ENCODE measurements at regions not wholly inside any gene's neighbourhood (a gene's known extent, or its start where the extent isn't known, plus 50 kb on each side); places are given as distances from the start of the nearest gene placed in this dataset.

DNA sequence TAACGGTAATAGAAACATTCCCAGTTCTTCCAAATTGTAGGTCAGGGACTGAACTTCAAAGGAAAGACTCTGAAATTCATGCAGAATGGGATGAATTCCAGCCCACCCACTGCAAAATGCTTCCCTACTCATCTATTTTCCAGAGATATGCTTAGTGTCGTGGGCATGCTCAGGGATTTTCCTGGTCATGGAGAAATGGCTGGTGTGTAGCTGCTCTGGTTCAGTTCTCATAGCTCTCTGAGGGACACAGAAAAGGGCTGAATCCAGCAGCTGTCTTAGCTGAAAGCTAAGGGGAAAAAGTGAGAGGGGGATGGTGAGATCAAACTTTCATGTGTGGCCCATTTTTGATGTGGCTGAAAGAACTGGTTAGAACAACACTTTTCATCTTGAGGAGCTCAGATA, 72.9 kb upstream of the KRAS start:
- TF ChIP-seq, protein P1, sequence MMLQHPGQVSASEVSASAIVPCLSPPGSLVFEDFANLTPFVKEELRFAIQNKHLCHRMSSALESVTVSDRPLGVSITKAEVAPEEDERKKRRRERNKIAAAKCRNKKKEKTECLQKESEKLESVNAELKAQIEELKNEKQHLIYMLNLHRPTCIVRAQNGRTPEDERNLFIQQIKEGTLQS (IDR thresholded peaks at IDR 0.05) = no peak
- TF ChIP-seq EGR1 (IDR thresholded peaks at IDR 0.05; ENCODE audit: low read depth in 2 of 2) (no peak), FOXA1 (IDR thresholded peaks at IDR 0.05) (no peak), JUND (IDR thresholded peaks at IDR 0.05) (no peak), HNF4A (conservative IDR thresholded peaks at IDR 0.05) (no peak), SP1 (IDR thresholded peaks at IDR 0.05) (no peak), RAD21 (IDR thresholded peaks at IDR 0.05) (no peak), TAF1 (conservative IDR thresholded peaks at IDR 0.05) (no peak), NR2F2 (IDR thresholded peaks at IDR 0.05) (no peak)
- TF ChIP-seq, protein P2, sequence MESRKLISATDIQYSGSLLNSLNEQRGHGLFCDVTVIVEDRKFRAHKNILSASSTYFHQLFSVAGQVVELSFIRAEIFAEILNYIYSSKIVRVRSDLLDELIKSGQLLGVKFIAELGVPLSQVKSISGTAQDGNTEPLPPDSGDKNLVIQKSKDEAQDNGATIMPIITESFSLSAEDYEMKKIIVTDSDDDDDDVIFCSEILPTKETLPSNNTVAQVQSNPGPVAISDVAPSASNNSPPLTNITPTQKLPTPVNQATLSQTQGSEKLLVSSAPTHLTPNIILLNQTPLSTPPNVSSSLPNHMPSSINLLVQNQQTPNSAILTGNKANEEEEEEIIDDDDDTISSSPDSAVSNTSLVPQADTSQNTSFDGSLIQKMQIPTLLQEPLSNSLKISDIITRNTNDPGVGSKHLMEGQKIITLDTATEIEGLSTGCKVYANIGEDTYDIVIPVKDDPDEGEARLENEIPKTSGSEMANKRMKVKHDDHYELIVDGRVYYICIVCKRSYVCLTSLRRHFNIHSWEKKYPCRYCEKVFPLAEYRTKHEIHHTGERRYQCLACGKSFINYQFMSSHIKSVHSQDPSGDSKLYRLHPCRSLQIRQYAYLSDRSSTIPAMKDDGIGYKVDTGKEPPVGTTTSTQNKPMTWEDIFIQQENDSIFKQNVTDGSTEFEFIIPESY (IDR thresholded peaks at IDR 0.05) = no peak
- TF ChIP-seq, protein P3, sequence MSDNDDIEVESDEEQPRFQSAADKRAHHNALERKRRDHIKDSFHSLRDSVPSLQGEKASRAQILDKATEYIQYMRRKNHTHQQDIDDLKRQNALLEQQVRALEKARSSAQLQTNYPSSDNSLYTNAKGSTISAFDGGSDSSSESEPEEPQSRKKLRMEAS (IDR thresholded peaks at IDR 0.05) = no peak
- TF ChIP-seq, protein P4, sequence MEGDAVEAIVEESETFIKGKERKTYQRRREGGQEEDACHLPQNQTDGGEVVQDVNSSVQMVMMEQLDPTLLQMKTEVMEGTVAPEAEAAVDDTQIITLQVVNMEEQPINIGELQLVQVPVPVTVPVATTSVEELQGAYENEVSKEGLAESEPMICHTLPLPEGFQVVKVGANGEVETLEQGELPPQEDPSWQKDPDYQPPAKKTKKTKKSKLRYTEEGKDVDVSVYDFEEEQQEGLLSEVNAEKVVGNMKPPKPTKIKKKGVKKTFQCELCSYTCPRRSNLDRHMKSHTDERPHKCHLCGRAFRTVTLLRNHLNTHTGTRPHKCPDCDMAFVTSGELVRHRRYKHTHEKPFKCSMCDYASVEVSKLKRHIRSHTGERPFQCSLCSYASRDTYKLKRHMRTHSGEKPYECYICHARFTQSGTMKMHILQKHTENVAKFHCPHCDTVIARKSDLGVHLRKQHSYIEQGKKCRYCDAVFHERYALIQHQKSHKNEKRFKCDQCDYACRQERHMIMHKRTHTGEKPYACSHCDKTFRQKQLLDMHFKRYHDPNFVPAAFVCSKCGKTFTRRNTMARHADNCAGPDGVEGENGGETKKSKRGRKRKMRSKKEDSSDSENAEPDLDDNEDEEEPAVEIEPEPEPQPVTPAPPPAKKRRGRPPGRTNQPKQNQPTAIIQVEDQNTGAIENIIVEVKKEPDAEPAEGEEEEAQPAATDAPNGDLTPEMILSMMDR (IDR thresholded peaks at IDR 0.05; ENCODE audit: low read depth, low read length, missing input control) = no peak
- H3K9me3 ChIP-seq (ENCODE audit: control insufficient read depth in 4 of 4, low read length in 3 of 4) = no peaks in the 10 kb centered on the region
- H3K4me3 ChIP-seq (ENCODE audit: low read depth in 1 of 3, low read length in 3 of 3) = no peak overlapping the region
- DNase-seq (ENCODE audit: low spot score) = no peak
- no peak overlapping the region for H3K9ac ChIP-seq (ENCODE audit: low read depth in 1 of 2, low read length in 2 of 2)
- H3K4me1 ChIP-seq (ENCODE audit: control insufficient read depth in 4 of 4, insufficient read depth in 4 of 4, low read length in 3 of 4) = no peaks in the 10 kb centered on the region
- no peak overlapping the region for H3K27ac ChIP-seq (ENCODE audit: low read depth in 1 of 2, low read length in 2 of 2)
- H3K36me3 ChIP-seq (ENCODE audit: control insufficient read depth in 4 of 4, insufficient read depth in 3 of 4, low read depth in 1 of 4, low read length in 3 of 4) = no peaks in the 10 kb centered on the region
- no peaks in the 10 kb centered on the region for H3K27me3 ChIP-seq (ENCODE audit: control insufficient read depth in 4 of 4, insufficient read depth in 4 of 4, low read length in 3 of 4)
- WGBS = 81% methylated on average over 2 of the region's 2 CpGs

DNA sequence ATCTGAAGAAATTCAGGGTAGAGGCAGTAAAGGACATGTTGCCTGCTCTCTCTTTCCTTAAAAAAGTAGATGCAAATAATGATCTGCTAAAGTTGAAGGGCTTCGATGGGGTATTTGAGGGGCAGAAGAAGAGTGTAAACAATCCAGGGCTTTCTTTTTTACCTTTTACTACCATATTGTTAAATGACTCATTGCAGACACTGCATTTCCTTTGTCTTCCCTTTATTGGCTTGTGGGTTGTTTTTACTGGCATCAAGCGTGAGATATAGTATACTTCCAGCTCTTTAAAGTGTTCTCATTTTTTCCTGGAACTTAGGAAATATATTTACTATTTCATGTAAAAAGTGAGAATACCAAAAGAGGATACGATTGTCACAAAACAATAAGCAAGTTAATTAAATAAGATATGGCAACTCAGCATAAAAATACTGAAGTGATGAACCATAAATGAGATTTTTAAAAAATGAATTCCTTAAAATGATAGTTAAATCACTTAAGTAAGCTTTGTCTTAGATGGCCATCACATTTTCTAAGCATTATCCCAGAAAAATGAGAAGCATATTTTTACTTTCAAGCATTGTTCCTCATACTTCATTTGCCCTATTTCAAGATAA, 72.3 kb upstream of the KRAS start:
- Histone ChIP-seq H3K4me3 (ENCODE audit: low read depth in 1 of 3, low read length in 3 of 3) (no peak overlapping the region), H3K4me1 (ENCODE audit: control insufficient read depth in 4 of 4, insufficient read depth in 4 of 4, low read length in 3 of 4) (no peaks in the 10 kb centered on the region), H3K9ac (ENCODE audit: low read depth in 1 of 2, low read length in 2 of 2) (no peak overlapping the region), H3K36me3 (ENCODE audit: control insufficient read depth in 4 of 4, insufficient read depth in 3 of 4, low read depth in 1 of 4, low read length in 3 of 4) (no peaks in the 10 kb centered on the region), H3K9me3 (ENCODE audit: control insufficient read depth in 4 of 4, low read length in 3 of 4) (no peaks in the 10 kb centered on the region), H3K27ac (ENCODE audit: low read depth in 1 of 2, low read length in 2 of 2) (no peak overlapping the region), H3K27me3 (ENCODE audit: control insufficient read depth in 4 of 4, insufficient read depth in 4 of 4, low read length in 3 of 4) (no peaks in the 10 kb centered on the region)
- 37% methylated on average over 3 of the region's 3 CpGs for WGBS
- no peak for DNase-seq (ENCODE audit: low spot score)
- TF ChIP-seq EGR1 (IDR thresholded peaks at IDR 0.05; ENCODE audit: low read depth in 2 of 2) = no peak
- no peak for TF ChIP-seq GABPA (IDR thresholded peaks at IDR 0.05 in 1 of 2, conservative IDR thresholded peaks at IDR 0.05 in 1 of 2)
- TF ChIP-seq, protein P3 (IDR thresholded peaks at IDR 0.05) = no peak
- TF ChIP-seq YY1 (IDR thresholded peaks at IDR 0.05) = no peak
- TF ChIP-seq RXRA (IDR thresholded peaks at IDR 0.05) = no peak
- TF ChIP-seq, protein P1 (IDR thresholded peaks at IDR 0.05) = no peak
- no peak for TF ChIP-seq HNF4A (conservative IDR thresholded peaks at IDR 0.05)
- no peak for TF ChIP-seq SP1 (IDR thresholded peaks at IDR 0.05)
- no peak for TF ChIP-seq RAD21 (IDR thresholded peaks at IDR 0.05)
- TF ChIP-seq, protein P2 (IDR thresholded peaks at IDR 0.05) = no peak
- TF ChIP-seq HNF4G (IDR thresholded peaks at IDR 0.05) = no peak
- no peak for TF ChIP-seq FOXA2 (IDR thresholded peaks at IDR 0.05)
- no peak for TF ChIP-seq TAF1 (conservative IDR thresholded peaks at IDR 0.05)
- TF ChIP-seq, protein P5, sequence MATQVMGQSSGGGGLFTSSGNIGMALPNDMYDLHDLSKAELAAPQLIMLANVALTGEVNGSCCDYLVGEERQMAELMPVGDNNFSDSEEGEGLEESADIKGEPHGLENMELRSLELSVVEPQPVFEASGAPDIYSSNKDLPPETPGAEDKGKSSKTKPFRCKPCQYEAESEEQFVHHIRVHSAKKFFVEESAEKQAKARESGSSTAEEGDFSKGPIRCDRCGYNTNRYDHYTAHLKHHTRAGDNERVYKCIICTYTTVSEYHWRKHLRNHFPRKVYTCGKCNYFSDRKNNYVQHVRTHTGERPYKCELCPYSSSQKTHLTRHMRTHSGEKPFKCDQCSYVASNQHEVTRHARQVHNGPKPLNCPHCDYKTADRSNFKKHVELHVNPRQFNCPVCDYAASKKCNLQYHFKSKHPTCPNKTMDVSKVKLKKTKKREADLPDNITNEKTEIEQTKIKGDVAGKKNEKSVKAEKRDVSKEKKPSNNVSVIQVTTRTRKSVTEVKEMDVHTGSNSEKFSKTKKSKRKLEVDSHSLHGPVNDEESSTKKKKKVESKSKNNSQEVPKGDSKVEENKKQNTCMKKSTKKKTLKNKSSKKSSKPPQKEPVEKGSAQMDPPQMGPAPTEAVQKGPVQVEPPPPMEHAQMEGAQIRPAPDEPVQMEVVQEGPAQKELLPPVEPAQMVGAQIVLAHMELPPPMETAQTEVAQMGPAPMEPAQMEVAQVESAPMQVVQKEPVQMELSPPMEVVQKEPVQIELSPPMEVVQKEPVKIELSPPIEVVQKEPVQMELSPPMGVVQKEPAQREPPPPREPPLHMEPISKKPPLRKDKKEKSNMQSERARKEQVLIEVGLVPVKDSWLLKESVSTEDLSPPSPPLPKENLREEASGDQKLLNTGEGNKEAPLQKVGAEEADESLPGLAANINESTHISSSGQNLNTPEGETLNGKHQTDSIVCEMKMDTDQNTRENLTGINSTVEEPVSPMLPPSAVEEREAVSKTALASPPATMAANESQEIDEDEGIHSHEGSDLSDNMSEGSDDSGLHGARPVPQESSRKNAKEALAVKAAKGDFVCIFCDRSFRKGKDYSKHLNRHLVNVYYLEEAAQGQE (IDR thresholded peaks at IDR 0.05) = no peak
- TF ChIP-seq NR2F2 (IDR thresholded peaks at IDR 0.05) = no peak
- TF ChIP-seq JUND (IDR thresholded peaks at IDR 0.05) = no peak
- TF ChIP-seq, protein P4 (IDR thresholded peaks at IDR 0.05; ENCODE audit: low read depth, low read length, missing input control) = no peak

All from liver (tissue), 8 donors.